BE2C (cell line): ENCODE measurements at regions not wholly inside any gene's neighbourhood (a gene's known extent, or its start where the extent isn't known, plus 50 kb on each side); places are given as distances from the start of the nearest gene placed in this dataset.
A peak's percentile ranks its signal among the peaks of the same experiment; 100 is the strongest.

Experiments
- DNase-seq: peaks from one replicate; pipeline ENCODE4 v3.0.0-alpha.2; 2020
- H3K27me3 ChIP-seq: fragments of 250-450 bp; sonication (Bioruptor Pico); 2 replicates; pipeline ENCODE4 v1.5.1; 2020; ENCODE audit warnings: mild to moderate bottlenecking
- H3K36me3 ChIP-seq: fragments of 250-450 bp; sonication (Bioruptor Pico); 2 replicates; pipeline ENCODE4 v1.5.1; 2020; ENCODE audit warnings: mild to moderate bottlenecking
- H3K4me1 ChIP-seq: fragments of 250-450 bp; sonication (Bioruptor Pico); 2 replicates; pipeline ENCODE4 v1.5.1; 2020
- H3K4me3 ChIP-seq: 2 replicates; pipeline ENCODE4 v1.5.1; 2011; ENCODE audit warnings: low read depth, low read length
- H3K9me3 ChIP-seq: fragments of 250-450 bp; sonication (Bioruptor Pico); 2 replicates; pipeline ENCODE4 v1.5.1; 2020
- TF ChIP-seq, protein P1 (sequence below): IDR thresholded peaks from 2 replicates; pipeline ENCODE4 v1.5.1; 2012; ENCODE audit warnings: mild to moderate bottlenecking, low read depth, low read length

GRCh38 chr14:66070542-66071319, 415.4 kb upstream of the CCDC196 start:
- peak; percentile 70 for DNase-seq
- H3K4me1 ChIP-seq = no peaks in the 10 kb centered on the region; the same call in 1 of the 2 replicates
- no peaks in the 10 kb centered on the region for H3K36me3 ChIP-seq
- TF ChIP-seq, protein P1, sequence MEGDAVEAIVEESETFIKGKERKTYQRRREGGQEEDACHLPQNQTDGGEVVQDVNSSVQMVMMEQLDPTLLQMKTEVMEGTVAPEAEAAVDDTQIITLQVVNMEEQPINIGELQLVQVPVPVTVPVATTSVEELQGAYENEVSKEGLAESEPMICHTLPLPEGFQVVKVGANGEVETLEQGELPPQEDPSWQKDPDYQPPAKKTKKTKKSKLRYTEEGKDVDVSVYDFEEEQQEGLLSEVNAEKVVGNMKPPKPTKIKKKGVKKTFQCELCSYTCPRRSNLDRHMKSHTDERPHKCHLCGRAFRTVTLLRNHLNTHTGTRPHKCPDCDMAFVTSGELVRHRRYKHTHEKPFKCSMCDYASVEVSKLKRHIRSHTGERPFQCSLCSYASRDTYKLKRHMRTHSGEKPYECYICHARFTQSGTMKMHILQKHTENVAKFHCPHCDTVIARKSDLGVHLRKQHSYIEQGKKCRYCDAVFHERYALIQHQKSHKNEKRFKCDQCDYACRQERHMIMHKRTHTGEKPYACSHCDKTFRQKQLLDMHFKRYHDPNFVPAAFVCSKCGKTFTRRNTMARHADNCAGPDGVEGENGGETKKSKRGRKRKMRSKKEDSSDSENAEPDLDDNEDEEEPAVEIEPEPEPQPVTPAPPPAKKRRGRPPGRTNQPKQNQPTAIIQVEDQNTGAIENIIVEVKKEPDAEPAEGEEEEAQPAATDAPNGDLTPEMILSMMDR = peak; percentile 96
- H3K27me3 ChIP-seq = no peaks in the 10 kb centered on the region
- no peaks in the 10 kb centered on the region for H3K9me3 ChIP-seq
- no peak overlapping the region for H3K4me3 ChIP-seq

GRCh38 chr14:66072190-66073084, 413.7 kb upstream of the CCDC196 start:
- no peaks in the 10 kb centered on the region for H3K9me3 ChIP-seq
- TF ChIP-seq, protein P1 = no peak
- no peaks in the 10 kb centered on the region for H3K36me3 ChIP-seq
- peaks cover 3% of the 10 kb centered on the region for H3K4me1 ChIP-seq
- DNase-seq = no peak
- H3K27me3 ChIP-seq = no peaks in the 10 kb centered on the region
- H3K4me3 ChIP-seq = no peak overlapping the region

DNA sequence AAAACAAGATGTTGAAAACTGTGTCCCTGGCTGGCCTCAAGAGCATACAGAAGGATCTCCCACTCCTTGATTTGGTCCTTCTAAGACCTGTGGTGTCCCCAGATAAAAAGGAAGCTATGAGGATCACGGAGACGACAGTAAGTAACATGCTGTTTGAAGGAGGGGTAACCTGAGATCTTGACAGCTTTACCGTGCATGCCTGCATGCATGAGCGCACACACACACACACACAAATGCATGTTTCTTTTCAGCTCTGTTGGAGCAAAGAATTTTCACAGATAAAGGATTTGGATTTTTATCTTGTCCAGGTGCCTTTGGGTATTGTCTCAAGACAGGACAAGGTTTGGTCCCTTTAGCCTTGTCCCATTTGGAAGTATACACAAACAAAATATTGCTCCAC, 411.6 kb upstream of the CCDC196 start:
- Histone ChIP-seq H3K27me3 (no peaks in the 10 kb centered on the region), H3K4me1 (peaks cover 3% of the 10 kb centered on the region), H3K36me3 (no peaks in the 10 kb centered on the region), H3K4me3 (no peak overlapping the region), H3K9me3 (no peaks in the 10 kb centered on the region)
- no peak for DNase-seq
- TF ChIP-seq, protein P1 = no peak

DNA sequence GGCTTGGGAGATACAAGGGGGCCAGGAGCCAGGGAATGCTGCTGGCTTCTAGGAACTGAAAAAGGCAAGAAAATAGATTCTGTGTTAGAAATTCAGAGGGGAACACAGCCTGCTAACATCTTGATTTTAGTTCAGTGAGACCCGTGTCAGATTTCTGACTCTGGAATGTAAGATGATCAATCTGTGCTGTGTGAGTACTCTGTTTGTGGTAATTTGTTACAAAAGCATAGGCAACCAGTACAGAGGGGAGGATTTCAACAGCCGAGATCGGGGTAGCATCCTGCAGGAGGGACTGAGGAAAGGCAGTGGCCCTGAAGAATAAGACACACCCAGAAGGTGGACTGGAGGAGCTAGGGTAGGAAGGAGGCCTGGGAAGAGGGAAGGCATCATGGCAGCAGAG, 410.0 kb upstream of the CCDC196 start:
- Histone ChIP-seq H3K4me3 (no peak overlapping the region), H3K4me1 (peaks cover 3% of the 10 kb centered on the region), H3K36me3 (no peaks in the 10 kb centered on the region), H3K9me3 (no peaks in the 10 kb centered on the region), H3K27me3 (no peaks in the 10 kb centered on the region)
- no peak for DNase-seq
- TF ChIP-seq, protein P1 = no peak

GRCh38 chr14:66078006-66078405, 408.2 kb upstream of the CCDC196 start:
- TF ChIP-seq, protein P1 = no peak
- H3K27me3 ChIP-seq = no peaks in the 10 kb centered on the region
- peaks cover 7% of the 10 kb centered on the region for H3K4me1 ChIP-seq
- no peaks in the 10 kb centered on the region for H3K36me3 ChIP-seq
- DNase-seq = no peak
- no peak overlapping the region for H3K4me3 ChIP-seq
- H3K9me3 ChIP-seq = no peaks in the 10 kb centered on the region
